T-cell (primary cell): ENCODE measurements at regions not wholly inside any gene's neighbourhood (a gene's known extent, or its start where the extent isn't known, plus 50 kb on each side); places are given as distances from the start of the nearest gene placed in this dataset.
A peak's percentile ranks its signal among the peaks of the same experiment; 100 is the strongest.

Experiments
- ATAC-seq, 4 experiments: fragments of 200-7000 bp in 3 of 4; fragments of 150-1000 bp in 1 of 4; cut with Tn5 transposase; replicated peaks in 1 of 4; 1 replicate in 3 of 4; 2 replicates in 1 of 4; pipeline ENCODE4 v1.10.0; 2021; ENCODE audit warnings: moderate library complexity in 3 of 4, mild to moderate bottlenecking in 2 of 4, moderate number of reproducible peaks in 1 of 4
- CTCF ChIA-PET, 2 donors: fragments of 300-600 bp; sonication (Branson Sonifier 250); formaldehyde crosslinking; loops; one replicate each; lab custom pipeline; 2022; ENCODE audit warnings: antibody characterized with exemption in 2 of 2; lab: Charles Lee
- POLR2A ChIA-PET, 2 donors: fragments of 300-600 bp; sonication (Branson Sonifier 250); formaldehyde crosslinking; loops; one replicate each; lab custom pipeline; 2022; ENCODE audit warnings: antibody characterized with exemption in 2 of 2; lab: Charles Lee
- DNase-seq, 35 experiments: peaks; one replicate each; pipeline versions ENCODE4 v3.0.0 to v3.0.0-alpha.2; 2013 to 2023
- H3K27ac ChIP-seq: one replicate; pipeline ENCODE4 v1.5.1; 2013; ENCODE audit warnings: low read length
- H3K27me3 ChIP-seq, 2 experiments: replicated peaks in 1 of 2; 1 replicate in 1 of 2; 2 replicates in 1 of 2; pipeline versions ENCODE4 v1.6.1 to v1.7.0; 2013; ENCODE audit warnings: low read length in 1 of 2, mixed read lengths in 1 of 2; ENCODE audit not compliant: control insufficient read depth in 2 of 2, insufficient read depth in 2 of 2; ENCODE audit errors: extremely low read depth in 1 of 2
- H3K36me3 ChIP-seq, 2 donors: 1 replicate in 1 of 2; 2 replicates in 1 of 2; pipeline versions ENCODE4 v1.6.1 to v1.7.0; 2013; ENCODE audit warnings: low read length in 1 of 2; ENCODE audit not compliant: control insufficient read depth in 2 of 2, insufficient read depth in 1 of 2; ENCODE audit errors: extremely low read depth in 1 of 2
- H3K4me1 ChIP-seq, 2 experiments: 1 replicate in 1 of 2; 2 replicates in 1 of 2; pipeline versions ENCODE4 v1.6.1 to v1.7.0; 2013; ENCODE audit warnings: low read length in 2 of 2, mixed read lengths in 1 of 2; ENCODE audit not compliant: insufficient read depth in 2 of 2, control insufficient read depth in 1 of 2; ENCODE audit errors: extremely low read depth in 1 of 2
- H3K4me3 ChIP-seq, 2 donors: 1 replicate in 1 of 2; 2 replicates in 1 of 2; pipeline versions ENCODE4 v1.5.1 to v1.7.0; 2013; ENCODE audit warnings: mild to moderate bottlenecking in 2 of 2, low read length in 1 of 2, moderate library complexity in 1 of 2; ENCODE audit not compliant: control insufficient read depth in 1 of 2; ENCODE audit errors: extremely low read depth in 1 of 2
- H3K9me3 ChIP-seq: 2 replicates; pipeline ENCODE4 v1.7.0; 2013
- H3K27ac Mint-ChIP-seq, 2 donors: one replicate each; pipeline ENCODE4 v1.8.0; 2020 to 2021; ENCODE audit warnings: mild to moderate bottlenecking in 2 of 2, mixed read lengths in 2 of 2
- H3K27me3 Mint-ChIP-seq, 2 donors: one replicate each; pipeline ENCODE4 v1.8.0; 2021 to 2022; ENCODE audit warnings: mixed read lengths in 2 of 2
- H3K36me3 Mint-ChIP-seq: one replicate; pipeline ENCODE4 v1.8.0; 2021; ENCODE audit warnings: mixed read lengths
- H3K4me1 Mint-ChIP-seq, 3 donors: one replicate each; pipeline ENCODE4 v1.8.0; 2020 to 2022; ENCODE audit warnings: mixed read lengths in 3 of 3, mild to moderate bottlenecking in 1 of 3
- H3K4me3 Mint-ChIP-seq, 3 donors: one replicate each; pipeline ENCODE4 v1.8.0; 2020 to 2022; ENCODE audit warnings: mild to moderate bottlenecking in 3 of 3, mixed read lengths in 3 of 3, moderate library complexity in 3 of 3
- H3K9me3 Mint-ChIP-seq, 3 donors: one replicate each; pipeline ENCODE4 v1.8.0; 2020 to 2022; ENCODE audit warnings: mixed read lengths in 3 of 3
- WGBS: methylation state at CpG from one replicate; pipeline ENCODE4 v1.1.5; 2013; ENCODE audit warnings: missing lambda C conversion rate; ENCODE audit not compliant: insufficient coverage; 5-methylcytosine and 5-hydroxymethylcytosine counted together

DNA sequence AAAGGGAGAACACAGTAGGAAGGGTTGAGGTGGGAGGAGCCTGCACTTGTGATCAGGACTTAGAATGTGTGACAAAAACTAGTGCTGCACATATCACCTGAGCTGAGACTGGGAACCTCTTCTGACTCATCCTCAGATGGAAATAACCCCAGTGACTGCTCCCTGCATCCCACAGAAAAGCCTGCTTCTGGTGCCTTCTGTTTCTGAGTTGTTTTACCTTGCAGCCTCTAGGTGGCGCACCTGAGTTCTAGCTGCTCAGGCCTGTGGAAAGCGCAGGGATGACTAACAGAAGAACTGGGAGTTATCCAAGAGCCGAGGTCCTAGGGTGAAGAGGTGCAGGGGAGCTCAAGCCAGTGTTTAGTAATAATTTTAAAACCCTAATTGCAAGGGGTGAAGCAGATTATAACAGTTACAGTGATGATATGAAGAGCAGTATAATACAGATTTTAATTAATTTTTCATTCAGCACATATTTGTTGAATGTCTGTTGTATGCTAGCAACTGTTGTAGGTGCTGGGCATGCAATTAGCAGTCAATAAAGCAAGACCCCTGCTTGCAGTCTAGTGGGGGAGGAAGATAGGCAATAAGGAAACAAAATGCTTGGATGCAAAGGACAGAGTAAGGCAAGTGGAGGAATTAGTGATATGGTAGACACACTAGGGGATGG is 302.5 kb downstream of the DHX35 start:
- H3K4me3 Mint-ChIP-seq: no peak overlapping the region
- no peaks in the 10 kb centered on the region for H3K36me3 Mint-ChIP-seq
- DNase-seq: peak in 12 of 35 experiments; percentile 1 to 53 (median 7)
- ChIA-PET POLR2A (no interaction called here), CTCF (interaction anchor here in 1 of 2 donors (0.6 kb wide), 1 partner anchor 568 kb away, joined by 5 read pairs; no protein-coding TSS in a partner anchor)
- no peaks in the 10 kb centered on the region for H3K9me3 Mint-ChIP-seq
- no peak overlapping the region for H3K27ac Mint-ChIP-seq
- WGBS: 30% methylated on average over 2 of the region's 3 CpGs
- H3K27ac ChIP-seq: no peak overlapping the region
- H3K4me1 ChIP-seq: no peaks in the 10 kb centered on the region
- peaks cover 7 to 12% of the 10 kb centered on the region in 2 donors for H3K27me3 Mint-ChIP-seq
- no peak for ATAC-seq
- H3K36me3 ChIP-seq: no peaks in the 10 kb centered on the region
- H3K4me1 Mint-ChIP-seq: no peaks in the 10 kb centered on the region
- H3K4me3 ChIP-seq: no peak overlapping the region
- no peaks in the 10 kb centered on the region for H3K9me3 ChIP-seq
- peaks cover 0 to 5% of the 10 kb centered on the region in 2 experiments for H3K27me3 ChIP-seq

DNA sequence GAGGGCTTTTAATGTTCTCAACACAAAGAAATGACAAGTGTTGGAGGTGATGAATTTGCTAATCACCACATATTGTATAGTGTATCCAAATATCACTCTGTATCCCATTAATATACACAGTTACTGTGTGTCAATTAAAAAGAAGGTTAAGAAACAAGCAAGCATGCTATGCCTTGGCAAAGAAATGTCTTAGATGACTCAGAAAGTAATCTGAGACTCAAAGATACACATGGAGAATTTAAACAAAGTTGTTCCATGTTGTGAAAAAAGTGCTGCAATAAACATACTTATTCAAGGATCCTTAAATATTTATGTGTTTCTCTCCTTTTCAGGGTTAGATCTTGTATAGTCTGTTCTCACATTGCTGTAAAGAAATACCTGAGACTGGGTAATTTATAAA is 300.9 kb downstream of the DHX35 start:
- Mint-ChIP-seq H3K36me3 (no peaks in the 10 kb centered on the region), H3K4me3 (no peak overlapping the region), H3K9me3 (no peaks in the 10 kb centered on the region), H3K27me3 (peaks cover 7 to 12% of the 10 kb centered on the region in 2 donors), H3K27ac (no peak overlapping the region), H3K4me1 (no peaks in the 10 kb centered on the region)
- ChIA-PET POLR2A (no interaction called here), CTCF (interaction anchor here in 1 of 2 donors (0.6 to 1.4 kb wide), 2 partner anchors 16 to 1266 kb away, joined by 3 to 4 read pairs; no protein-coding TSS in a partner anchor)
- peaks cover 0 to 2% of the 10 kb centered on the region in 2 experiments for H3K27me3 ChIP-seq
- no peak overlapping the region for H3K4me3 ChIP-seq
- ATAC-seq (no peak), DNase-seq (no peak)
- H3K9me3 ChIP-seq: no peaks in the 10 kb centered on the region
- no peak overlapping the region for H3K27ac ChIP-seq
- no peaks in the 10 kb centered on the region for H3K4me1 ChIP-seq
- H3K36me3 ChIP-seq: no peaks in the 10 kb centered on the region

DNA sequence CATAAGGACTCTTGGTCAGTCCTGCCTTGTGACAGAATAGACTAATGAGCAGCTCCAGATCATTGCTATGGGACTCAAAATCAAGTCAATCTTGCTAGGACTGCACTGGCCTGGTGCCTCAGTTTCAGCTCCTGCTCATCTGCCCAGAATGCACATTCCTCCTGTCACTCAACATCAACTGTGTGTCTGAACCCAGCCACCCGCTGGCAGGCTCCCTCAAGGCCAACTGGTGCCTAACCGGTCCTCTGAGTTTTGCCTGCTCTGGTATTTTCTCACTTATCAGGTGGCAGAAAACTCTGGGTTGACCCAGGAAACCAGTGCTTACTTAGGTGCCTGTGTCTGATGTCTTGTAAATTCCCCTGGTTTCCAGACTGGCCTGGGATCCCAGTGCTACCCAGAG is 297.7 kb downstream of the DHX35 start:
- H3K4me1 Mint-ChIP-seq: no peaks in the 10 kb centered on the region
- ChIA-PET CTCF (no interaction called here), POLR2A (no interaction called here)
- no peak overlapping the region for H3K27ac Mint-ChIP-seq
- Histone ChIP-seq H3K4me1 (no peaks in the 10 kb centered on the region), H3K27ac (no peak overlapping the region), H3K27me3 (peaks cover 0 to 2% of the 10 kb centered on the region in 2 experiments), H3K36me3 (no peaks in the 10 kb centered on the region), H3K9me3 (no peaks in the 10 kb centered on the region), H3K4me3 (no peak overlapping the region)
- ATAC-seq: no peak
- no peak overlapping the region for H3K4me3 Mint-ChIP-seq
- peaks cover 7 to 12% of the 10 kb centered on the region in 2 donors for H3K27me3 Mint-ChIP-seq
- H3K36me3 Mint-ChIP-seq: no peaks in the 10 kb centered on the region
- DNase-seq: no peak
- 71% methylated on average over 2 of the region's 2 CpGs for WGBS
- no peaks in the 10 kb centered on the region for H3K9me3 Mint-ChIP-seq

DNA sequence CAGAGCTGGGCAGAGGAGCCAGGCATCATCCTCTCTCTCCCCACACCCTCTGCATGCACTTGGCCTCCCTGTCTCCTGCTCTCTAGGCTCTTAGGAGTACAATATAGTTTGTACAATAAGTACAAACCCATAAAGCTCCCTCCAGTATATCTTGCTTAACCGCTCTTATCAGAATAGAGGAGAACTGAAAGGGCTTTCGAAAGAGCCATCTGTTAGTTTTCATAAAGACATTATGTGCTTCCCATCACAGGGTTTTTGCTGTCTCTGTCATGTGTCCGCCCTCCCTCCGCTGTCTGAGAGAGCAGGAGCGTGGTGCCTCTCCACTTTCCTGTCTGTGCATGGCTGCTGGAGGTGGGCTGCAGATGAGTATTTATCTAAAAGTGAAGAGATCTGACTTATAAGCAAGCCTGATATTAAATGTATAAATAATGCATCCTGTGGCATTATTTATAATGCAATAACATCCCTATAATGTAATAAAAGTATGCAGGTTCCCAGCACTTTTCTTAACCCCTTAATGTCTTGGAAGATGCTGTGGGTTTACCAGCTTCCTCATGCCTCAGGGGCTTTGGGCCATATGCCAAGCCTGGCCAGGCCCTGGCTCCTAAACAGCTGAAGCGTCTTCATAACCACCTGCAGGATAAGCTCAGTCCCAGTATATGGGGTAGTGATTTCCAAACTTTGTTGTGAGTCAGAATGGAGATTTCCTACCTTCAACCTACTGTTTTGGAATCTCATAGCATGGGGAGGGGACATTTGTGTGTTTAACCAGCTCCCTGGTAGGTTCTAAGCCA is 297.1 kb downstream of the DHX35 start:
- no peak for ATAC-seq

DNA sequence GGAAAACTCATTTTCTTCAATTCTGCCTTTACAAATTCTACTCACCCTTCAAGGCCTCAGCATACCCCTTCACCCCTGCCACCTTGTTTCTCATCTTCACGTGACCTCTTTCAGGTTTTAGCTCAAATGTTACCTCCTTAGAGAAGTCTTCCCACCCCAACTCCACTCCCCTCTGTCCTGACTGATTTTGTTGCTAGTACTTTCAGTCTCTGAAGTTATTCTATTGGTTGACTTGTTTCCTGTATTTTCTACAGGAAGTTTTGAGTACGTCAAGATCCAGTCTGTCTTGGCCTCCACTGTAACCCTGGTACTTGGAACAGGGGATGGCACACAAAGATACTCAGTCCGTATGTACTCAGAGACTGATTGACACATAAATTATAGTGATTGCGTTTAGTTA is 296.1 kb downstream of the DHX35 start:
- ChIA-PET CTCF (no interaction called here), POLR2A (no interaction called here)
- Mint-ChIP-seq H3K36me3 (no peaks in the 10 kb centered on the region), H3K27ac (no peak overlapping the region), H3K27me3 (peaks cover 7 to 10% of the 10 kb centered on the region in 2 donors), H3K4me1 (no peaks in the 10 kb centered on the region), H3K4me3 (no peak overlapping the region), H3K9me3 (no peaks in the 10 kb centered on the region)
- DNase-seq (no peak), ATAC-seq (no peak)
- WGBS: 20% methylated on average over 1 of the region's 4 CpGs
- H3K9me3 ChIP-seq: no peaks in the 10 kb centered on the region
- no peaks in the 10 kb centered on the region for H3K36me3 ChIP-seq
- H3K27ac ChIP-seq: no peak overlapping the region
- no peaks in the 10 kb centered on the region for H3K4me1 ChIP-seq
- H3K4me3 ChIP-seq: no peak overlapping the region
- peaks cover 0 to 2% of the 10 kb centered on the region in 2 experiments for H3K27me3 ChIP-seq

More for the DNA sequence above, 297.1 kb downstream of the DHX35 start:
- H3K27me3 Mint-ChIP-seq: peaks cover 7 to 12% of the 10 kb centered on the region in 2 donors
- H3K9me3 Mint-ChIP-seq: no peaks in the 10 kb centered on the region
- Histone ChIP-seq H3K9me3 (no peaks in the 10 kb centered on the region), H3K27ac (no peak overlapping the region), H3K27me3 (peaks cover 0 to 2% of the 10 kb centered on the region in 2 experiments), H3K4me1 (no peaks in the 10 kb centered on the region), H3K36me3 (no peaks in the 10 kb centered on the region), H3K4me3 (no peak overlapping the region)
- no peak for DNase-seq
- no CpG with 5 or more reads among the region's 6 CpGs for WGBS
- H3K4me3 Mint-ChIP-seq: no peak overlapping the region
- no peak overlapping the region for H3K27ac Mint-ChIP-seq
- no peaks in the 10 kb centered on the region for H3K4me1 Mint-ChIP-seq
- ChIA-PET CTCF (no interaction called here), POLR2A (no interaction called here)
- no peaks in the 10 kb centered on the region for H3K36me3 Mint-ChIP-seq

DNA sequence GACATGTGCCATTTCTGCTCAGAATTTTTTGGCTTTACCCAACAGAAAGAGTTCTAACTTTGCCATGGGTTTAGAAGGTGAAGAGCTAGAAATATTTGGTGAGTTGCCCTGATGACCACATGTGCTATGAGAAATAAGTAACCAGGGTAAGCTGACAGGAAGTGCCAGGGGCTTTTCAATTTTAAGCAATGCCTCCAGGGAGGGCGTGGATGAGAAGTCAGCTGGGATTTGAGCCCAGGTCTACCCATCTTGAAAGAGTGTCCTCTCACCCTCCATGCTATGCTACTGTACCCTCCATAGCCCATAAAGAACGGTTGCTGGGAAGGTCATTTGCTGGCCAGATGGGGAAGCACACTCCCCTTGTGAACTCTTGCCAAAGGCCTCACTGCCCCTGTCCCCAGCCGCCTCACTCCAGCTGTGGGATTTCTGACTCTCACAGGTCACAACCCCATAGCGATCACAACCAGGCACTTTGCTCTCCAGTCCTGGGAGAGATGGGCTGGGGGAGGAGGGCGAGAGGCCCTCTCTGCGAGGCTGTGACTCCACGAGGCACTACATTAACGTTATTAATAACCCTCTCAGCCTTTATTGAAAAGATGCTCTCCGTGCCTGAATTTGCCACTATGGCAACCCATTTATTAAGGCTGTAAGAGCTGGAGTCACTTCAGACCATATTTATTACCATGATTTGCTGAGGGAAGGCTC is 291.1 kb downstream of the DHX35 start:
- H3K9me3 ChIP-seq: no peaks in the 10 kb centered on the region
- no peak overlapping the region for H3K4me3 Mint-ChIP-seq
- WGBS: 80% methylated on average over 2 of the region's 9 CpGs
- no peaks in the 10 kb centered on the region for H3K4me1 Mint-ChIP-seq
- no peaks in the 10 kb centered on the region for H3K4me1 ChIP-seq
- no peak overlapping the region for H3K4me3 ChIP-seq
- H3K27ac Mint-ChIP-seq: no peak overlapping the region
- no peak overlapping the region for H3K27ac ChIP-seq
- no peaks in the 10 kb centered on the region for H3K27me3 Mint-ChIP-seq
- H3K36me3 ChIP-seq: no peaks in the 10 kb centered on the region
- H3K9me3 Mint-ChIP-seq: no peaks in the 10 kb centered on the region
- DNase-seq (no peak), ATAC-seq (no peak)
- POLR2A ChIA-PET: no interaction called here
- CTCF ChIA-PET: no interaction called here
- H3K36me3 Mint-ChIP-seq: no peaks in the 10 kb centered on the region
- H3K27me3 ChIP-seq: no peaks in the 10 kb centered on the region
